Astrocyte (in vitro differentiated cells and primary cell): ENCODE measurements at regions not wholly inside any gene's neighbourhood (a gene's known extent, or its start where the extent isn't known, plus 50 kb on each side); places are given as distances from the start of the nearest gene placed in this dataset.

ENCODE experiments used
- DNase-seq: peaks from one replicate; pipeline ENCODE4 v3.0.0-alpha.2; 2010; ENCODE audit warnings: low read depth
- FAIRE-seq: peaks from 2 replicates; lab custom pipeline; 2011; peaks lifted over from hg19 to GRCh38; lab: Jason Lieb, UNC
- H2AFZ ChIP-seq: 2 replicates; pipeline ENCODE4 v1.6.0; 2012; ENCODE audit warnings: low read depth, low read length, inconsistent platforms
- H3K27ac ChIP-seq: 2 replicates; pipeline ENCODE4 v1.5.1; 2011; ENCODE audit warnings: low read depth, low read length, inconsistent platforms
- H3K27me3 ChIP-seq: 2 replicates; pipeline ENCODE4 v1.6.0; 2011; ENCODE audit warnings: low read length, inconsistent platforms; ENCODE audit not compliant: insufficient read depth
- H3K36me3 ChIP-seq: 2 replicates; pipeline ENCODE4 v1.5.1; 2011; ENCODE audit warnings: low read length, inconsistent platforms; ENCODE audit not compliant: insufficient read depth
- H3K4me1 ChIP-seq: 2 replicates; pipeline ENCODE4 v1.5.1; 2011; ENCODE audit warnings: low read length, inconsistent platforms; ENCODE audit not compliant: insufficient read depth
- H3K4me2 ChIP-seq: 2 replicates; pipeline ENCODE4 v1.6.0; 2012; ENCODE audit warnings: low read length, inconsistent platforms
- H3K4me3 ChIP-seq: 2 replicates; pipeline ENCODE4 v1.5.1; 2011; ENCODE audit warnings: low read depth, mild to moderate bottlenecking, low read length, inconsistent platforms; ENCODE audit not compliant: insufficient read depth
- H3K79me2 ChIP-seq: 2 replicates; pipeline ENCODE4 v1.6.0; 2012; ENCODE audit warnings: mild to moderate bottlenecking, low read length, inconsistent platforms; ENCODE audit not compliant: insufficient read depth
- H3K9ac ChIP-seq: 2 replicates; pipeline ENCODE4 v1.6.0; 2012; ENCODE audit warnings: mild to moderate bottlenecking, low read length, inconsistent platforms
- H3K9me3 ChIP-seq: 2 replicates; pipeline ENCODE4 v1.5.1; 2012; ENCODE audit warnings: low read depth, mild to moderate bottlenecking, low read length, inconsistent platforms; ENCODE audit not compliant: insufficient read depth
- H4K20me1 ChIP-seq: 2 replicates; pipeline ENCODE4 v1.6.0; 2012; ENCODE audit warnings: low read length, inconsistent platforms; ENCODE audit not compliant: insufficient read depth
- H3K27ac Mint-ChIP-seq: one replicate; pipeline ENCODE4 v1.8.0; 2021; ENCODE audit warnings: mild to moderate bottlenecking, mixed read lengths; ENCODE audit not compliant: unreplicated experiment
- H3K27me3 Mint-ChIP-seq: one replicate; pipeline ENCODE4 v1.8.0; 2021; ENCODE audit warnings: low read depth, mixed read lengths; ENCODE audit not compliant: unreplicated experiment
- H3K36me3 Mint-ChIP-seq: one replicate; pipeline ENCODE4 v1.8.0; 2021; ENCODE audit warnings: low read depth, mixed read lengths; ENCODE audit not compliant: unreplicated experiment
- H3K4me1 Mint-ChIP-seq: one replicate; pipeline ENCODE4 v1.8.0; 2021; ENCODE audit warnings: low read depth, mixed read lengths; ENCODE audit not compliant: unreplicated experiment
- H3K4me3 Mint-ChIP-seq: one replicate; pipeline ENCODE4 v1.8.0; 2021; ENCODE audit warnings: mild to moderate bottlenecking, moderate library complexity, mixed read lengths; ENCODE audit not compliant: unreplicated experiment
- H3K9me3 Mint-ChIP-seq: one replicate; pipeline ENCODE4 v1.8.0; 2021; ENCODE audit warnings: mild to moderate bottlenecking, mixed read lengths; ENCODE audit not compliant: unreplicated experiment
- EZH2 ChIP-seq: IDR thresholded peaks from 2 replicates; pipeline ENCODE4 v1.6.1; 2012; ENCODE audit warnings: mild to moderate bottlenecking, low read length, inconsistent platforms; ENCODE audit not compliant: insufficient read depth
- TF ChIP-seq, protein P1 (sequence below): IDR thresholded peaks from 2 replicates; pipeline ENCODE4 v1.5.1; 2011; ENCODE audit warnings: low read depth, mild to moderate bottlenecking, inconsistent platforms, low read length, moderate library complexity; ENCODE audit not compliant: insufficient read depth

DNA sequence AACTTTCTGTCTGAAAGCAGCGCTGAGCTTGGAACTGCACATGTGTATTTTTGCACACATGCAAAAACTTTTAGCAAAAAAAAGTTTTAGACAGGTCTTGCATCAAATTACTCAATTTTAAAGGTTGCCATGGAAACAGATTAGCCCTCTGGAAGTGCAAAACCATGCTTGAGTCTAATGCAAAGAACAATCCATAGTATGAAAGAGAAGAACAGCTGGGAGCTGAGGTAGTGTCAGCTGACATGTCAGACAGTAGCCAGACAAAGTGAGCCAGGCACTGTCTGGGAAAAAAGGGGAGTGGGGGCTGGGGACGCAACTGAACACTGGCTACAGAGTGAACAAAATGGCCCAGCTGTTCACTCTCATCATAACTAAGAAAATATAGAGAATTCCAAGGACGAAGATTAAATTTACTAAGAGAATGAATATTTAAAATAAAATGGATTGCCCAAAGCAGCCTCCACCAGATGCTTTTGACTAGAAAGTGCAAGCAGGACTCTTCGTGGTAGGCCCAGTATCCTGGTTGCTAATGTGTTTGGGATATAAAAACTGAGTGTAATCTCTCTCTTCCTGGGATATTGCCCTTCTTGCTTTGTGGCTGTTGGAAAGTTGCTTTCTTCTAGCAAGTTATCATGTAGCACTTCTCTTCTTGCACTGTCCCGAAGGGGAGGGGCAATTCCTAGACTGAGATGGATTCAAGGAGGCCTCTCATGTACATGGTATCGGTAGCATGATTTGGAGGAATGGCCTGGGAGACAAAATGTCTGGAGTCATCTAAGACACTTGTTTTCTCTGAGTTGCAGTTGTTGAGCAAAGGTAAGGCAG, 434.1 kb upstream of the FAT3 start:
- Mint-ChIP-seq H3K27ac (peak overlapping the region; percentile 99), H3K4me1 (peaks cover 39% of the 10 kb centered on the region), H3K4me3 (peak overlapping the region; percentile 40), H3K27me3 (no peaks in the 10 kb centered on the region), H3K36me3 (no peaks in the 10 kb centered on the region), H3K9me3 (no peaks in the 10 kb centered on the region)
- Histone ChIP-seq H3K9ac (no peak overlapping the region), H3K79me2 (no peaks in the 10 kb centered on the region), H4K20me1 (no peaks in the 10 kb centered on the region), H3K4me3 (no peak overlapping the region), H3K27me3 (no peaks in the 10 kb centered on the region), H3K36me3 (no peaks in the 10 kb centered on the region), H3K9me3 (no peaks in the 10 kb centered on the region), H3K4me2 (no peak overlapping the region), H2AFZ (no peak overlapping the region), H3K4me1 (no peaks in the 10 kb centered on the region), H3K27ac (no peak overlapping the region)
- no peak for DNase-seq
- TF ChIP-seq, protein P1, sequence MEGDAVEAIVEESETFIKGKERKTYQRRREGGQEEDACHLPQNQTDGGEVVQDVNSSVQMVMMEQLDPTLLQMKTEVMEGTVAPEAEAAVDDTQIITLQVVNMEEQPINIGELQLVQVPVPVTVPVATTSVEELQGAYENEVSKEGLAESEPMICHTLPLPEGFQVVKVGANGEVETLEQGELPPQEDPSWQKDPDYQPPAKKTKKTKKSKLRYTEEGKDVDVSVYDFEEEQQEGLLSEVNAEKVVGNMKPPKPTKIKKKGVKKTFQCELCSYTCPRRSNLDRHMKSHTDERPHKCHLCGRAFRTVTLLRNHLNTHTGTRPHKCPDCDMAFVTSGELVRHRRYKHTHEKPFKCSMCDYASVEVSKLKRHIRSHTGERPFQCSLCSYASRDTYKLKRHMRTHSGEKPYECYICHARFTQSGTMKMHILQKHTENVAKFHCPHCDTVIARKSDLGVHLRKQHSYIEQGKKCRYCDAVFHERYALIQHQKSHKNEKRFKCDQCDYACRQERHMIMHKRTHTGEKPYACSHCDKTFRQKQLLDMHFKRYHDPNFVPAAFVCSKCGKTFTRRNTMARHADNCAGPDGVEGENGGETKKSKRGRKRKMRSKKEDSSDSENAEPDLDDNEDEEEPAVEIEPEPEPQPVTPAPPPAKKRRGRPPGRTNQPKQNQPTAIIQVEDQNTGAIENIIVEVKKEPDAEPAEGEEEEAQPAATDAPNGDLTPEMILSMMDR: no peak
- no peak for TF ChIP-seq EZH2
- FAIRE-seq: no peak

DNA sequence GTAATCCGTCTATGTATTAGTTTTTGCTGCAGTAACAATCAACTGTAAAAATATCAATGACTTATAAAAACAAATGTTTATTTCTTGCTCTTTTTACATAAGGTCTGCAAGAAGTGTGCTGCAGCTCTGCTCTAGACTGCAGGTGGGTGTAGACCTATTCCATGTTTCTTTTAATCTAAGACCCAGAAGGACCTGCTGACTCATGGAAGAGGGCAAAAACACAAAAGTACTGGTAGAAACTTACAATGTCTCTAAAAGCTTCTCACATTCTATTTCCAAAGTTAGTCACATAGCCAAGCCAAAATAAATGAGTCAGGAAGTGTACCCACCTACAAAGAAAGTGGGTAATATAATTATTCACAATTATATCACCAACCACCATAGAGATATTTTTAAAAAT, 435.9 kb upstream of the FAT3 start:
- FAIRE-seq (no peak), DNase-seq (no peak)
- H3K27ac ChIP-seq: no peak overlapping the region
- peaks cover 2% of the 10 kb centered on the region for H3K9me3 Mint-ChIP-seq
- peaks cover under 1% of the 10 kb centered on the region for H3K36me3 Mint-ChIP-seq
- no peaks in the 10 kb centered on the region for H3K27me3 ChIP-seq
- H3K27ac Mint-ChIP-seq: peak overlapping the region; percentile 27
- no peak overlapping the region for H3K9ac ChIP-seq
- no peaks in the 10 kb centered on the region for H3K9me3 ChIP-seq
- no peak overlapping the region for H3K4me3 ChIP-seq
- no peak overlapping the region for H3K4me2 ChIP-seq
- H3K4me1 ChIP-seq: no peaks in the 10 kb centered on the region
- no peaks in the 10 kb centered on the region for H3K36me3 ChIP-seq
- H3K4me1 Mint-ChIP-seq: peaks cover 29% of the 10 kb centered on the region
- no peaks in the 10 kb centered on the region for H3K79me2 ChIP-seq
- H4K20me1 ChIP-seq: no peaks in the 10 kb centered on the region
- H2AFZ ChIP-seq: no peak overlapping the region
- no peaks in the 10 kb centered on the region for H3K27me3 Mint-ChIP-seq
- TF ChIP-seq, protein P1: no peak
- no peak for TF ChIP-seq EZH2
- H3K4me3 Mint-ChIP-seq: no peak overlapping the region

DNA sequence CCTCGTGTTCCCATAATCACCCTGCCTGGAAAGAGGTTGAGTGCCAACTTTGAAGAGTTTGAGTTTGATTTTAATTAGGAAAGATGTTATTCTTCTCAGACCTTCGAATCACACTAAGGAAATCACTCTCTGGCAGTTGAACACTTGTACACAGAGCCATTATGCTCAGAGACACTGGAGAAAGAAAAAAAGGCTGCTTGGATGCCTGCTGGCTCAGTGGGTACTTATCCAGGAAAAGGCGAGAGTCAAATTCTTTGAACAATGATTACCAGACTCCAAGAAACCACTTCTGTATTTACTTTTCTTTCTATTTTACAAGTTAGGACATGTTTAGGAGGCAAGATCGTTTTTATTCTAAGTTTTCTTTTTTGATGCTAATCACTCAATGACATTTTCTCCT, 438.5 kb upstream of the FAT3 start:
- Histone ChIP-seq H3K79me2 (no peaks in the 10 kb centered on the region), H2AFZ (no peak overlapping the region), H4K20me1 (no peaks in the 10 kb centered on the region), H3K27ac (no peak overlapping the region), H3K4me2 (no peak overlapping the region), H3K27me3 (no peaks in the 10 kb centered on the region), H3K9ac (no peak overlapping the region), H3K36me3 (no peaks in the 10 kb centered on the region), H3K4me3 (no peak overlapping the region), H3K4me1 (no peaks in the 10 kb centered on the region), H3K9me3 (no peaks in the 10 kb centered on the region)
- Mint-ChIP-seq H3K36me3 (peaks cover 6% of the 10 kb centered on the region), H3K4me1 (peaks cover 15% of the 10 kb centered on the region), H3K9me3 (peaks cover 8% of the 10 kb centered on the region), H3K27ac (peak overlapping the region; percentile 69), H3K27me3 (no peaks in the 10 kb centered on the region), H3K4me3 (no peak overlapping the region)
- TF ChIP-seq EZH2: no peak
- TF ChIP-seq, protein P1: no peak
- FAIRE-seq (no peak), DNase-seq (no peak)
